Fibroblast of lung (primary cell): ENCODE measurements at regions not wholly inside any gene's neighbourhood (a gene's known extent, or its start where the extent isn't known, plus 50 kb on each side); places are given as distances from the start of the nearest gene placed in this dataset.

ENCODE experiments used
- DNase-seq, 2 donors: peaks; one replicate each; pipeline versions ENCODE4 v3.0.0 to v3.0.0-alpha.2; 2010; ENCODE audit warnings: low read depth in 2 of 2
- H2AFZ ChIP-seq: 2 replicates; pipeline ENCODE4 v1.5.1; 2012; ENCODE audit warnings: low read length, control low read depth, inconsistent platforms
- H3K27ac ChIP-seq: 2 replicates; pipeline ENCODE4 v1.5.1; 2011; ENCODE audit warnings: low read length, control low read depth; ENCODE audit not compliant: insufficient read depth
- H3K27me3 ChIP-seq: 2 replicates; pipeline ENCODE4 v1.5.1; 2011; ENCODE audit warnings: mild to moderate bottlenecking, low read length; ENCODE audit not compliant: control insufficient read depth, insufficient read depth
- H3K36me3 ChIP-seq: 2 replicates; pipeline ENCODE4 v1.5.1; 2011; ENCODE audit warnings: low read length; ENCODE audit not compliant: control insufficient read depth, insufficient read depth
- H3K4me1 ChIP-seq: 2 replicates; pipeline ENCODE4 v1.5.1; 2011; ENCODE audit warnings: low read length; ENCODE audit not compliant: control insufficient read depth, insufficient read depth; ENCODE audit errors: extremely low read depth
- H3K4me2 ChIP-seq: 2 replicates; pipeline ENCODE4 v1.5.1; 2011; ENCODE audit warnings: low read length, control low read depth; ENCODE audit not compliant: insufficient read depth; ENCODE audit errors: extremely low read depth
- H3K4me3 ChIP-seq, 4 experiments: fragments of 200-600 bp in 1 of 4; sonication (generic) in 1 of 4; replicated peaks in 1 of 4; 2 replicates each; pipeline ENCODE4 v1.5.1; 2011 to 2016; ENCODE audit warnings: low read length in 4 of 4, low read depth in 3 of 4, mild to moderate bottlenecking in 3 of 4, control low read depth in 2 of 4, inconsistent platforms in 1 of 4, mixed read lengths in 1 of 4; ENCODE audit not compliant: insufficient read depth in 1 of 4; ENCODE audit errors: control extremely low read depth in 1 of 4
- H3K79me2 ChIP-seq: 2 replicates; pipeline ENCODE4 v1.5.1; 2012; ENCODE audit warnings: mild to moderate bottlenecking, low read length, inconsistent platforms; ENCODE audit not compliant: control insufficient read depth, insufficient read depth
- H3K9ac ChIP-seq: 2 replicates; pipeline ENCODE4 v1.5.1; 2011; ENCODE audit warnings: mild to moderate bottlenecking, low read length, control low read depth; ENCODE audit not compliant: insufficient read depth
- H3K9me3 ChIP-seq: 2 replicates; pipeline ENCODE4 v1.5.1; 2012; ENCODE audit warnings: low read depth, low read length; ENCODE audit not compliant: control insufficient read depth, insufficient read depth
- H4K20me1 ChIP-seq: 2 replicates; pipeline ENCODE4 v1.5.1; 2011; ENCODE audit warnings: low read length; ENCODE audit not compliant: control insufficient read depth, insufficient read depth; ENCODE audit errors: extremely low read depth
- EZH2 ChIP-seq: IDR thresholded peaks from 2 replicates; pipeline ENCODE4 v1.5.1; 2012; ENCODE audit warnings: low read length, control low read depth, mild to moderate bottlenecking; ENCODE audit errors: missing control alignments
- TF ChIP-seq, protein P1 (sequence below), 2 donors: IDR thresholded peaks in 1 of 2; conservative IDR thresholded peaks in 1 of 2; 1 replicate in 1 of 2; 2 replicates in 1 of 2; pipeline ENCODE4 v1.5.1; 2011 to 2012; ENCODE audit warnings: low read length in 2 of 2, control low read depth in 1 of 2, inconsistent platforms in 1 of 2, low read depth in 1 of 2, mild to moderate bottlenecking in 1 of 2

DNA sequence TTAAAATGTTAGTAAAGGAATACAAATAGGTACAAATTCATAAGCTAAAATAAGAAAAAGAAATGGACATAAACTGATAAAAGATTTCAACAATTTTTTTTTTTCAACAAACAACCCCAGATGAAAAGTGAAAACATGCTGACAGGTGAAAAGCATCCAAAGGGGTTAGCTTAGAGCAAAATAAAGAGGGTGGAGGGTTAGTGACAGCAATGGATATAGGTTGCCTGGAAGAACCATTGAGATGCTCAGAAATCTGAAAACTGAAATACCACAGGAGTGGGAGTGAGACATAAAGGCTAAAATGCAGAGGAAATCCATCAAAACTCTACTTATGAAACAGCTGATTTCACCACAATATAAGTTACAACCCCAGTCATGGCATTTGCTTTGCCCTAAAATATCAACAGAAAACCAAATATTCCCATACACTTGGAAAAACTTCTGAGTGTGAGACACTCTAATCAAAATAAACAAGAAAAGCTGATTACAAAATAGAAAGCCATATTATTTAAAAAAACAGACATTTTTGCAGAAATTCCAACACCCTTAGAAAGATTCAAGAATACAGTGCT is 136.3 kb upstream of the PLEKHG7 start:
- H3K79me2 ChIP-seq = no peaks in the 10 kb centered on the region
- H4K20me1 ChIP-seq = no peaks in the 10 kb centered on the region
- no peaks in the 10 kb centered on the region for H3K36me3 ChIP-seq
- H3K27ac ChIP-seq = no peak overlapping the region
- H2AFZ ChIP-seq = no peak overlapping the region
- no peak overlapping the region for H3K4me2 ChIP-seq
- no peak overlapping the region for H3K4me3 ChIP-seq
- H3K27me3 ChIP-seq = no peaks in the 10 kb centered on the region
- peak in 1 of 2 donors; percentile 69 for DNase-seq
- no peak overlapping the region for H3K9ac ChIP-seq
- TF ChIP-seq EZH2 = no peak
- no peaks in the 10 kb centered on the region for H3K9me3 ChIP-seq
- H3K4me1 ChIP-seq = no peaks in the 10 kb centered on the region

DNA sequence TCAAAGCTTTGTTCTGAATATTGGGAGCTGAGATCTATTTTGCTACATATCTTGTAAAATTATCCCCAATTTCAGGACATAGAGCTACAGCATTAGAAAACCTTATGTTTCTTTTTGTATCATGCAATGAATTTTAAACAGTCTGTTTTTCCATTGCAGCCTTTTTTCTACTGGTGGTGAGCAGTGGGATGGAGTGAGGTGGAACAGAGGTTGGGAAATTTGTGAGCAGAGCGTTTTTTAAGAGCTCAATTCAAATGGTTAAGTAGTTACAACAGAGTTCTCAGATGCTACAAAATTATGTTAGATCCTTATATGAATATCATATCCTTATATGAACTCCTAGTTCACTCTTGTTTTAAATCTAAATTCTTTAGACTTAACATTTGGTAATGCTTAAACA is 139.0 kb upstream of the PLEKHG7 start:
- no peak overlapping the region for H2AFZ ChIP-seq
- DNase-seq = no peak

GRCh38 chr12:92562063-92562734 is 140.6 kb upstream of the PLEKHG7 start:
- no peak overlapping the region for H3K27ac ChIP-seq
- no peak overlapping the region for H3K4me3 ChIP-seq
- no peak overlapping the region for H2AFZ ChIP-seq
- no peak overlapping the region for H3K9ac ChIP-seq
- DNase-seq = peak in 1 of 2 donors; percentile 50
- H3K9me3 ChIP-seq = no peaks in the 10 kb centered on the region
- H3K27me3 ChIP-seq = no peaks in the 10 kb centered on the region
- TF ChIP-seq, protein P1, sequence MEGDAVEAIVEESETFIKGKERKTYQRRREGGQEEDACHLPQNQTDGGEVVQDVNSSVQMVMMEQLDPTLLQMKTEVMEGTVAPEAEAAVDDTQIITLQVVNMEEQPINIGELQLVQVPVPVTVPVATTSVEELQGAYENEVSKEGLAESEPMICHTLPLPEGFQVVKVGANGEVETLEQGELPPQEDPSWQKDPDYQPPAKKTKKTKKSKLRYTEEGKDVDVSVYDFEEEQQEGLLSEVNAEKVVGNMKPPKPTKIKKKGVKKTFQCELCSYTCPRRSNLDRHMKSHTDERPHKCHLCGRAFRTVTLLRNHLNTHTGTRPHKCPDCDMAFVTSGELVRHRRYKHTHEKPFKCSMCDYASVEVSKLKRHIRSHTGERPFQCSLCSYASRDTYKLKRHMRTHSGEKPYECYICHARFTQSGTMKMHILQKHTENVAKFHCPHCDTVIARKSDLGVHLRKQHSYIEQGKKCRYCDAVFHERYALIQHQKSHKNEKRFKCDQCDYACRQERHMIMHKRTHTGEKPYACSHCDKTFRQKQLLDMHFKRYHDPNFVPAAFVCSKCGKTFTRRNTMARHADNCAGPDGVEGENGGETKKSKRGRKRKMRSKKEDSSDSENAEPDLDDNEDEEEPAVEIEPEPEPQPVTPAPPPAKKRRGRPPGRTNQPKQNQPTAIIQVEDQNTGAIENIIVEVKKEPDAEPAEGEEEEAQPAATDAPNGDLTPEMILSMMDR (conservative IDR thresholded peaks at IDR 0.05 in 1 of 2, IDR thresholded peaks at IDR 0.05 in 1 of 2; ENCODE audit: low read depth in 1 of 2, low read length in 2 of 2) = no peak
- no peak for TF ChIP-seq EZH2
- no peaks in the 10 kb centered on the region for H4K20me1 ChIP-seq
- H3K4me1 ChIP-seq = no peaks in the 10 kb centered on the region
- no peaks in the 10 kb centered on the region for H3K36me3 ChIP-seq
- no peaks in the 10 kb centered on the region for H3K79me2 ChIP-seq
- no peak overlapping the region for H3K4me2 ChIP-seq

More for the DNA sequence above, 139.0 kb upstream of the PLEKHG7 start:
- Histone ChIP-seq H3K27me3 (no peaks in the 10 kb centered on the region), H3K9ac (no peak overlapping the region), H3K79me2 (no peaks in the 10 kb centered on the region), H3K9me3 (no peaks in the 10 kb centered on the region), H3K27ac (no peak overlapping the region), H3K4me3 (no peak overlapping the region), H3K36me3 (no peaks in the 10 kb centered on the region), H4K20me1 (no peaks in the 10 kb centered on the region), H3K4me2 (no peak overlapping the region), H3K4me1 (no peaks in the 10 kb centered on the region)
- TF ChIP-seq, protein P1 (conservative IDR thresholded peaks at IDR 0.05 in 1 of 2, IDR thresholded peaks at IDR 0.05 in 1 of 2; ENCODE audit: low read depth in 1 of 2, low read length in 2 of 2) = no peak
- TF ChIP-seq EZH2 = no peak
